A673 (cell line): ENCODE measurements at regions not wholly inside any gene's neighbourhood (a gene's known extent, or its start where the extent isn't known, plus 50 kb on each side); places are given as distances from the start of the nearest gene placed in this dataset.

Experiments
- BruUV-seq: library from RNA; stranded (reverse); fragments of 400-500 nt; replicated peaks from 2 replicates; lab custom pipeline; 2021; lab: Mats Ljungman, UMichigan
- CTCF ChIA-PET: fragments of 300-600 bp; sonication (Branson Sonifier 250); formaldehyde crosslinking; loops from one replicate; lab custom pipeline; 2022; ENCODE audit warnings: antibody characterized with exemption; lab: Charles Lee
- POLR2A ChIA-PET: fragments of 300-600 bp; sonication (Branson Sonifier 250); formaldehyde crosslinking; loops from one replicate; lab custom pipeline; 2022; ENCODE audit warnings: antibody characterized with exemption; ENCODE audit not compliant: low non-redundant PET; lab: Charles Lee
- DNase-seq: peaks from one replicate; pipeline ENCODE4 v3.0.0-alpha.2; 2015; ENCODE audit warnings: low spot score
- H3K27ac ChIP-seq: fragments of 200-600 bp; sonication (generic); 2 replicates; pipeline ENCODE4 v1.5.1; 2016; ENCODE audit warnings: mixed run types, low read depth, mild to moderate bottlenecking, mixed read lengths, antibody characterized with exemption, low read length; ENCODE audit not compliant: poor library complexity, severe bottlenecking
- H3K27me3 ChIP-seq: fragments of 200-600 bp; sonication (generic); replicated peaks from 2 replicates; pipeline ENCODE4 v1.6.1; 2017; ENCODE audit warnings: mixed run types, low read depth, mild to moderate bottlenecking, mixed read lengths, antibody characterized with exemption, low read length; ENCODE audit not compliant: insufficient read depth, poor library complexity
- H3K36me3 ChIP-seq: fragments of 200-600 bp; sonication (generic); 2 replicates; pipeline ENCODE4 v1.6.1; 2016; ENCODE audit warnings: mixed run types, mild to moderate bottlenecking, mixed read lengths, antibody characterized with exemption, low read length; ENCODE audit not compliant: insufficient read depth, poor library complexity, severe bottlenecking
- H3K4me1 ChIP-seq: fragments of 200-600 bp; sonication (generic); 2 replicates; pipeline ENCODE4 v1.6.1; 2017; ENCODE audit warnings: mixed run types, mild to moderate bottlenecking, mixed read lengths, antibody characterized with exemption, low read length; ENCODE audit not compliant: insufficient read depth, poor library complexity, severe bottlenecking
- H3K4me3 ChIP-seq: fragments of 200-600 bp; sonication (generic); 2 replicates; pipeline ENCODE4 v1.5.1; 2016; ENCODE audit warnings: low read depth, mixed run types, mild to moderate bottlenecking, mixed read lengths, low read length; ENCODE audit not compliant: poor library complexity, severe bottlenecking
- H3K9me3 ChIP-seq: fragments of 200-600 bp; sonication (generic); 2 replicates; pipeline ENCODE4 v1.6.1; 2016; ENCODE audit warnings: mixed run types, low read depth, mild to moderate bottlenecking, mixed read lengths, antibody characterized with exemption, low read length; ENCODE audit not compliant: poor library complexity, severe bottlenecking
- CTCF ChIP-seq: fragments of 300-800, 200-600 bp; sonication (generic); conservative IDR thresholded peaks from 2 replicates; pipeline ENCODE4 v1.5.1; 2017; ENCODE audit warnings: low read depth, mild to moderate bottlenecking, antibody characterized with exemption, low read length, moderate library complexity, mixed read lengths
- EZH2 ChIP-seq: fragments of 200-600 bp; sonication (generic); IDR thresholded peaks from 2 replicates; pipeline ENCODE4 v1.6.1; 2017; ENCODE audit warnings: borderline replicate concordance, low read depth, mild to moderate bottlenecking, mixed read lengths, antibody characterized with exemption, low read length; ENCODE audit not compliant: poor library complexity, severe bottlenecking
- intact Hi-C: fragments of 100-400 bp; cut with micrococcal nuclease; formaldehyde crosslinking; loops from one replicate; pipeline ENCODE4 v1.10.0; 2022; ENCODE audit not compliant: unreplicated experiment

GRCh38 chr1:222068937-222069336 lies 327.0 kb upstream of the DUSP10 start:
- CTCF ChIA-PET: no interaction called here
- Histone ChIP-seq H3K27me3 (no peaks in the 10 kb centered on the region), H3K36me3 (no peaks in the 10 kb centered on the region), H3K4me1 (no peaks in the 10 kb centered on the region), H3K4me3 (no peak overlapping the region), H3K9me3 (no peaks in the 10 kb centered on the region), H3K27ac (no peak overlapping the region)
- POLR2A ChIA-PET: no interaction called here
- no TSS peak for BruUV-seq
- no peak for TF ChIP-seq EZH2
- no peak for TF ChIP-seq CTCF
- intact Hi-C loops: no loop called here
- no peak for DNase-seq

GRCh38 chr1:222068101-222068500 lies 326.2 kb upstream of the DUSP10 start:
- intact Hi-C loops: no loop called here
- no peak overlapping the region for H3K4me3 ChIP-seq
- no peak overlapping the region for H3K27ac ChIP-seq
- H3K9me3 ChIP-seq: no peaks in the 10 kb centered on the region
- H3K27me3 ChIP-seq: no peaks in the 10 kb centered on the region
- TF ChIP-seq CTCF (no peak), EZH2 (no peak)
- CTCF ChIA-PET: no interaction called here
- BruUV-seq: no TSS peak
- no peak for DNase-seq
- no peaks in the 10 kb centered on the region for H3K4me1 ChIP-seq
- H3K36me3 ChIP-seq: no peaks in the 10 kb centered on the region
- POLR2A ChIA-PET: no interaction called here

GRCh38 chr1:222066539-222066938 lies 324.6 kb upstream of the DUSP10 start:
- no peaks in the 10 kb centered on the region for H3K36me3 ChIP-seq
- no peaks in the 10 kb centered on the region for H3K9me3 ChIP-seq
- CTCF ChIA-PET: no interaction called here
- TF ChIP-seq CTCF: no peak
- TF ChIP-seq EZH2: no peak
- no TSS peak for BruUV-seq
- H3K27ac ChIP-seq: no peak overlapping the region
- no peaks in the 10 kb centered on the region for H3K27me3 ChIP-seq
- no peak for DNase-seq
- no peak overlapping the region for H3K4me3 ChIP-seq
- POLR2A ChIA-PET: no interaction called here
- intact Hi-C loops: no loop called here
- no peaks in the 10 kb centered on the region for H3K4me1 ChIP-seq
